BE2C (cell line): ENCODE measurements at regions not wholly inside any gene's neighbourhood (a gene's known extent, or its start where the extent isn't known, plus 50 kb on each side); places are given as distances from the start of the nearest gene placed in this dataset.

Experiments
- DNase-seq: peaks from one replicate; pipeline ENCODE4 v3.0.0-alpha.2; 2020
- H3K27me3 ChIP-seq: fragments of 250-450 bp; sonication (Bioruptor Pico); 2 replicates; pipeline ENCODE4 v1.5.1; 2020; ENCODE audit warnings: mild to moderate bottlenecking
- H3K36me3 ChIP-seq: fragments of 250-450 bp; sonication (Bioruptor Pico); 2 replicates; pipeline ENCODE4 v1.5.1; 2020; ENCODE audit warnings: mild to moderate bottlenecking
- H3K4me1 ChIP-seq: fragments of 250-450 bp; sonication (Bioruptor Pico); 2 replicates; pipeline ENCODE4 v1.5.1; 2020
- H3K4me3 ChIP-seq: 2 replicates; pipeline ENCODE4 v1.5.1; 2011; ENCODE audit warnings: low read depth, low read length
- H3K9me3 ChIP-seq: fragments of 250-450 bp; sonication (Bioruptor Pico); 2 replicates; pipeline ENCODE4 v1.5.1; 2020
- TF ChIP-seq, protein P1 (sequence below): IDR thresholded peaks from 2 replicates; pipeline ENCODE4 v1.5.1; 2012; ENCODE audit warnings: mild to moderate bottlenecking, low read depth, low read length

DNA sequence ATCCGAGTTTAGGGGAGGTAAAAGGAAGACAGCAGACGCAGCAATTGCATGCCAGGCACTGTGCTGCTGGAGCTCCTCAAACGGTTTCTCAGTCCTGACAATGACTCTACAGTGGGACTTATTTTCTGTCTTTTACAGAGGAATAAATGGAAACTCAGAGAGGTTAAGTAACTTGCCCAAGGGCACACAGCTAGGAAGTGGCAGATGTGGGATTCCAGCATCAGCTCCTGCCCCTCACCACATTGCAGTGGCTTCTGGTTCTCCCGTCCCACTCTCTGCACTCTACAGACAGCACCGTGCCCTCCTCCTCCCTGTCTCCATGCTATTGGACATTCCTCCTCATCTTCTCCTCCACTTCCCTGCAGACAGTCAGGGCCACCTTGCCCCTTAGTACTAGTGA lies 74.2 kb upstream of the KSR1 start:
- Histone ChIP-seq H3K27me3 (no peaks in the 10 kb centered on the region), H3K9me3 (no peaks in the 10 kb centered on the region), H3K4me3 (no peak overlapping the region), H3K36me3 (no peaks in the 10 kb centered on the region), H3K4me1 (no peaks in the 10 kb centered on the region; the same call in 1 of the 2 replicates)
- no peak for DNase-seq
- TF ChIP-seq, protein P1, sequence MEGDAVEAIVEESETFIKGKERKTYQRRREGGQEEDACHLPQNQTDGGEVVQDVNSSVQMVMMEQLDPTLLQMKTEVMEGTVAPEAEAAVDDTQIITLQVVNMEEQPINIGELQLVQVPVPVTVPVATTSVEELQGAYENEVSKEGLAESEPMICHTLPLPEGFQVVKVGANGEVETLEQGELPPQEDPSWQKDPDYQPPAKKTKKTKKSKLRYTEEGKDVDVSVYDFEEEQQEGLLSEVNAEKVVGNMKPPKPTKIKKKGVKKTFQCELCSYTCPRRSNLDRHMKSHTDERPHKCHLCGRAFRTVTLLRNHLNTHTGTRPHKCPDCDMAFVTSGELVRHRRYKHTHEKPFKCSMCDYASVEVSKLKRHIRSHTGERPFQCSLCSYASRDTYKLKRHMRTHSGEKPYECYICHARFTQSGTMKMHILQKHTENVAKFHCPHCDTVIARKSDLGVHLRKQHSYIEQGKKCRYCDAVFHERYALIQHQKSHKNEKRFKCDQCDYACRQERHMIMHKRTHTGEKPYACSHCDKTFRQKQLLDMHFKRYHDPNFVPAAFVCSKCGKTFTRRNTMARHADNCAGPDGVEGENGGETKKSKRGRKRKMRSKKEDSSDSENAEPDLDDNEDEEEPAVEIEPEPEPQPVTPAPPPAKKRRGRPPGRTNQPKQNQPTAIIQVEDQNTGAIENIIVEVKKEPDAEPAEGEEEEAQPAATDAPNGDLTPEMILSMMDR = no peak

DNA sequence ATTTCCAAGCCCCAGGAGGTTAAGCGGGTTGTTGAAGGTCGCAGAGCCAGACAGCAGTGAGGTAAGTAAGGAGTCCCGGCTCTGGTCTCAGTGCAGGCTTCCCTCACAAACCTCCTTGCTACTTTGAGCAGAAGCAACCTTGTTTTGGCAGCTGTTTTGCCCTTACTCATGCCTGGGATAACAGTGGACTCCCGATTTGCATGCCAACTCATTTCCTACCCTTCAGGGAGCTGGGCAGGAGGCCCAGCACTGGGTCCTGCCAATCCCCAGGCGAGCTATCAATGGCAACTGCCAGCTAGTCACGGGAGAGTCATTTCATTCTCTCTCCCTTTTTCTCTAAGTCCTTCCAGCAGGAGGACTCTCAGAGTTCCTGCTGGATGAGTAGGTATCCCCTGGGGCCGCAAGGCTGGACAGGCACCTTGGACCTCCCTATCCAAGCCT lies 72.0 kb upstream of the KSR1 start:
- DNase-seq = no peak
- Histone ChIP-seq H3K27me3 (no peaks in the 10 kb centered on the region), H3K4me1 (no peaks in the 10 kb centered on the region; the same call in 1 of the 2 replicates), H3K36me3 (no peaks in the 10 kb centered on the region), H3K4me3 (no peak overlapping the region), H3K9me3 (no peaks in the 10 kb centered on the region)
- TF ChIP-seq, protein P1 = no peak

DNA sequence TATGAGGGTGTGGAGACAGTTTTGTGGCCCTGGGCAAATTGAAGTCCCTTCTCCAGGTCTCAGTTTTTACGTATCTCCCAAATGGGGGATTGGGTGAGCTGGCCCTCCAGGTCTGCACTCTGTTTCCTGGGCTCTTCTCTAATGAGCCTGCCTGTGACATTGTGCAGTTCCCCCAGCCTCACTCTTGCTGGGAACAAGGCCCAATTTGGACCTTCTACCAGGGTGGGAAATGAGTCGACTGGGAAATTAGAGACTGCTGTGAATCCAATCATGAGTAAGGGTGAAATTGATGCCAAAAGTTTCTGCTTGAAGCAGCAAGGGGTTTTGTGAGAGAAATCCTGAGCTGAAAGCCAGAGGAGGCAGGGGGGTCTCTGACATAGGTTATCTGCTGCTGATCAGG lies 71.5 kb upstream of the KSR1 start:
- H3K4me3 ChIP-seq = no peak overlapping the region
- no peak for DNase-seq
- H3K9me3 ChIP-seq = no peaks in the 10 kb centered on the region
- H3K27me3 ChIP-seq = no peaks in the 10 kb centered on the region
- no peaks in the 10 kb centered on the region; the same call in 1 of the 2 replicates for H3K4me1 ChIP-seq
- TF ChIP-seq, protein P1 = no peak
- H3K36me3 ChIP-seq = no peaks in the 10 kb centered on the region

DNA sequence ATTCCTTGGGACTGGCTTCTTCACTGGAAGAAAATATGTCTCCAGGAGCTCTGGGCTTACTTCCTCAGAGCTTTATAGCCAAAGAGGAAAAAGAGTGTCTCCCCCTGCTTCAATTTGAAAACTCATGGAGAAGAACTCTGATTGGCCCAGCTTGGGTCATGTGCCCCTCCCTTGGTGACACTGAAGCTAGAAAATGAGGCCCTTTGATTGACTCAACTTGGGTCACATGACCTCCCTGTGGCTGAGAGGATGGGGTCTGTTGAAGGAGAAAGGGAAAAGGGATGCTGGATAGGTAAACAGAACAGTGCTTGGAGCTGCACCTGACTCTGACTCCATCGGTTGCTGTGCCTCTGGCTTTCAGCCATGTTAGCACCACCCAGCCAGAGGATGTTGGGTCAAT lies 70.6 kb upstream of the KSR1 start:
- TF ChIP-seq, protein P1 = no peak
- no peaks in the 10 kb centered on the region for H3K27me3 ChIP-seq
- no peaks in the 10 kb centered on the region for H3K9me3 ChIP-seq
- no peaks in the 10 kb centered on the region for H3K36me3 ChIP-seq
- DNase-seq = no peak
- no peak overlapping the region for H3K4me3 ChIP-seq
- H3K4me1 ChIP-seq = no peaks in the 10 kb centered on the region; the same call in 1 of the 2 replicates

DNA sequence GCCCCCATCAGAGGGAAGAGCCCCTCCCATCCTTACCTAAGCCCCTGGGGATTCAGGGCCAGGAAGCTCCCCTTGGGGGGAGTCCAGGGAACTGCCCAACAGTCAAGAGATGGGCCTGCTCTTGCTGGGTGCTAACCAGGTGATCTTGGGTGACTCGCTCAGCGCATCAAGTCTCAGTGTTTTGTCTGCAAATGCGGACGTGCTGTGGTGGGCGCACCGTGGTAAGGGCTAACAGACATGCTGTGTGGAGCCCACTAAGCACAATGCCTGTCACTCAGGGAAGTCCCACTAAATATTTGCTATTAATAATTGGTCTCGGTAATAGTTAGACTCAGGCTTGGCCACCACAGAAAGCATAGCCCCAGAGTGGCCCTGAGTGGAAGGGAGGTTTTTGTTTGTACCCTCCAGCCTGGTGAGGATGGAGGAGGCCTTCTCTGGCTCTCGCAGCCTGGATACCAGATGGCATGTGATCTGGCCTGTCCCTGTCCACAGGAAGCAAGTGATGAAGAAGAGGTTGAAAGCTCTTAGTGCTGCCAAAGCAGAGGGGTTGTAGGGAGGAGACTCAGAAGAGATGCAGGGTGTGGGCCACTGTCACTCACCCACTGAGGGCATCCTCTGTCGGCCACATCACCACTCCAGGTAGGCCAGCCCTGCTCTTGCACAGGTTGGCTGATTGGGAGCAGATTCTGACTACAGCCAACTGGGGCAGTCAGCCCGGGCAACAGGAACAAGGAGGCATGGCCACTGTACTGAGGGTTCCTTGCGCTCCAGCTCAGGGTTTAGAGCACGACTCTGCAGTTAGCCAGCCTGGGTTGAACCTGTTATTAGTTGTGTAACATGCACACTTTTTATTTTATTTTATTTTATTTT lies 69.8 kb upstream of the KSR1 start:
- TF ChIP-seq, protein P1 = no peak
- Histone ChIP-seq H3K4me1 (no peaks in the 10 kb centered on the region), H3K36me3 (no peaks in the 10 kb centered on the region), H3K9me3 (no peaks in the 10 kb centered on the region), H3K27me3 (no peaks in the 10 kb centered on the region), H3K4me3 (no peak overlapping the region)
- no peak for DNase-seq

DNA sequence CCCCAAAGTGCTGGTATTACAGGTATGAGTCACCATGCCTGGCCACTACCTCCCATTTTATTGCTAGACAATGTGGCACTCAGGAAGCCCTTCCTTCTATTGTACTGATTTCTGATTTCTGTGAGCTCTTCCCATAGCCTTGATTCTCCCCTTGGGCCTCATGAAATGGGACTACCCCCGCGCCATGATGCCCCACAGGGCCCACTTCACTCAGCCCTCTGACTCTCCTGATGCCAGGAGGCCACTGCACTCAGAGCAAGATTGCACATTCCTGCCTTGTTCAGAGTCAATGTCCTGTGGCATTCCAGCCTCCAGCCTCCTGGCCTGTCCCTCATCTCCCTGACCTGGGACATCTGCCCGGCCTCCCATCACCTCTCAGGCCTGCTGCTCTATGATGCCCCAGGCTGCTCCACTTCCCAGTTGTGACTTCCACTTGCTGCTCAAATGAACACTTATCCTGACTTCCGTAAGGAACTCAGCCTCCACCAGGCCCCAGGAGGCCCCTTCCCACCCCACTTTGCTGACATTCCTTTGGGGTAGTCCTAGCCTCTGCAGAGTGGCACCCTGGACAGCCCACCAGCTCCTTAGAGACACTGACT lies 66.6 kb upstream of the KSR1 start:
- no peak for DNase-seq
- H3K4me1 ChIP-seq = no peaks in the 10 kb centered on the region
- H3K9me3 ChIP-seq = no peaks in the 10 kb centered on the region
- TF ChIP-seq, protein P1 = no peak
- H3K4me3 ChIP-seq = no peak overlapping the region
- no peaks in the 10 kb centered on the region for H3K27me3 ChIP-seq
- no peaks in the 10 kb centered on the region for H3K36me3 ChIP-seq
